OCI-LY7 (cell line): ENCODE measurements at regions not wholly inside any gene's neighbourhood (a gene's known extent, or its start where the extent isn't known, plus 50 kb on each side); places are given as distances from the start of the nearest gene placed in this dataset.

Source experiments
- CTCF ChIP-seq: fragments of 200-600 bp; sonication (generic); conservative IDR thresholded peaks from 2 replicates; pipeline ENCODE4 v1.5.1; 2014; ENCODE audit warnings: mild to moderate bottlenecking, antibody characterized with exemption, low read length, moderate library complexity, mixed read lengths
- EZH2phosphoT487 ChIP-seq: fragments of 200-600 bp; sonication (generic); IDR thresholded peaks from 2 replicates; pipeline ENCODE4 v1.6.1; 2018; ENCODE audit warnings: low read depth, borderline replicate concordance, mild to moderate bottlenecking, mixed run types, antibody characterized with exemption, low read length, moderate library complexity, mixed read lengths

DNA sequence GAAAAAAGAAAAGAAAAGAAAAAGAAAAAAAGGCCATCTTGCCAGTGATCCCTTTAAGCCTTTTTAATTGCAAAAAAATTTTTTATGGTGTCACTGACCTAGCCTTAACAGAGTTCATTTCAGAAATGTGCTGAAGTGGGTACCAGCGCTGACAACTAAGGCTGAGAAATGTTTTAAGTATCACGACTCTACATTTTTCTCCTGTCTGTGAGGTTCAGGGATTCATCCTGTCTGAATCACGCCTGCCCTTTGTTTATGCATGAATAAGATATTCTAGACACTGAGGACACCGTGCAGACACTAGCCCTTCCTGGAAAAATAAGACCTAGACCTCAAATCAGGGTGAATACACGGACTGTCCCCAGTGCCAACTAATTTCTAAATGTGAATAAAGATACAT, 154.4 kb upstream of the NOCT start:
- no peak for TF ChIP-seq CTCF
- TF ChIP-seq EZH2phosphoT487 = no peak
